Right cardiac atrium (tissue), 5 donors: ENCODE measurements at regions not wholly inside any gene's neighbourhood (a gene's known extent, or its start where the extent isn't known, plus 50 kb on each side); places are given as distances from the start of the nearest gene placed in this dataset.
A peak's percentile ranks its signal among the peaks of the same experiment; 100 is the strongest.

Experiments
- ATAC-seq, 2 donors: fragments of 200-7000 bp; cut with Tn5 transposase; one replicate each; pipeline versions ENCODE4 v1.8.0 to v1.9.1; 2020; ENCODE audit warnings: moderate library complexity in 2 of 2, mild to moderate bottlenecking in 1 of 2
- DNase-seq, 3 donors: peaks; one replicate each; pipeline ENCODE4 v3.0.0-alpha.2; 2020
- H3K27ac ChIP-seq: one replicate; pipeline ENCODE4 v1.5.1; 2013; ENCODE audit warnings: mild to moderate bottlenecking, low read length, control low read depth, moderate library complexity
- H3K27me3 ChIP-seq: one replicate; pipeline ENCODE4 v1.6.1; 2013; ENCODE audit not compliant: control insufficient read depth, insufficient read depth
- H3K4me1 ChIP-seq: one replicate; pipeline ENCODE4 v1.6.1; 2013; ENCODE audit warnings: low read length; ENCODE audit not compliant: control insufficient read depth, insufficient read depth
- H3K4me3 ChIP-seq: one replicate; pipeline ENCODE4 v1.5.1; 2013; ENCODE audit warnings: low read length, control low read depth
- H3K9me3 ChIP-seq: one replicate; pipeline ENCODE4 v1.6.1; 2013; ENCODE audit warnings: low read length; ENCODE audit not compliant: control insufficient read depth
- WGBS: extraction: QIAGEN DNeasy Blood & Tissue Kit; methylation state at CpG from one replicate; pipeline ENCODE4 v1.1.7; 2013; 5-methylcytosine and 5-hydroxymethylcytosine counted together
- intact Hi-C, 4 donors: fragments of 100-400 bp; cut with DNase I; formaldehyde crosslinking; loops; one replicate each; pipeline versions ENCODE4 v1.11.0 to v1.14.0; 2022 to 2023
- donor health status: healthy with polysubstance abuse.
- donor health status: DM: no; HTN: yes; CAD: no.
- donor health status: DM: no; HTN: no; CAD: no.
- donor health status: DM: no; HTN: yes; CAD: no; lungs with severe emphysema.
- donor health status: DM: yes; HTN: yes; CAD: no.

- Histone ChIP-seq H3K4me3 (no peak overlapping the region), H3K27me3 (no peaks in the 10 kb centered on the region), H3K9me3 (no peaks in the 10 kb centered on the region), H3K4me1 (peaks cover 6% of the 10 kb centered on the region), H3K27ac (peak overlapping the region; percentile 72)
- 56% methylated on average over 3 of the region's 3 CpGs for WGBS
- DNase-seq (peak; percentile 41 to 65 (median 60)), ATAC-seq (peak; percentile 52 to 65)
- intact Hi-C loops = no loop called here
Observed at GRCh38 chr4:123786920-123787319, 390.3 kb downstream of the SPRY1 start.

GRCh38 chr4:123787512-123788080, 391.0 kb downstream of the SPRY1 start:
- intact Hi-C loops = no loop called here
- peaks cover 6% of the 10 kb centered on the region for H3K4me1 ChIP-seq
- ATAC-seq = no peak
- H3K27ac ChIP-seq = peak overlapping the region; percentile 27
- WGBS = 82% methylated on average over 4 of the region's 4 CpGs
- H3K27me3 ChIP-seq = no peaks in the 10 kb centered on the region
- no peak overlapping the region for H3K4me3 ChIP-seq
- DNase-seq = no peak
- H3K9me3 ChIP-seq = no peaks in the 10 kb centered on the region

- no peaks in the 10 kb centered on the region for H3K27me3 ChIP-seq
- peaks cover 6% of the 10 kb centered on the region for H3K4me1 ChIP-seq
- DNase-seq = no peak
- intact Hi-C loops = no loop called here
- ATAC-seq = no peak
- no peak overlapping the region for H3K27ac ChIP-seq
- no peak overlapping the region for H3K4me3 ChIP-seq
- H3K9me3 ChIP-seq = no peaks in the 10 kb centered on the region
Observed at GRCh38 chr4:123788577-123788976, 392.0 kb downstream of the SPRY1 start.

- ATAC-seq (no peak), DNase-seq (no peak)
- H3K4me3 ChIP-seq = no peak overlapping the region
- no peaks in the 10 kb centered on the region for H3K27me3 ChIP-seq
- no peak overlapping the region for H3K27ac ChIP-seq
- H3K9me3 ChIP-seq = no peaks in the 10 kb centered on the region
- peaks cover 3% of the 10 kb centered on the region for H3K4me1 ChIP-seq
- intact Hi-C loops = no loop called here
- 51% methylated on average over 1 of the region's 1 CpG for WGBS
Observed at GRCh38 chr4:123790681-123791080, 394.1 kb downstream of the SPRY1 start.

- intact Hi-C loops = no loop called here
- no peak overlapping the region for H3K27ac ChIP-seq
- WGBS = 76% methylated on average over 4 of the region's 4 CpGs
- no peaks in the 10 kb centered on the region for H3K27me3 ChIP-seq
- no peak for DNase-seq
- peak; percentile 31 to 82 for ATAC-seq
- H3K4me3 ChIP-seq = no peak overlapping the region
- no peaks in the 10 kb centered on the region for H3K9me3 ChIP-seq
- H3K4me1 ChIP-seq = peaks cover 5% of the 10 kb centered on the region
Observed at GRCh38 chr4:123802082-123802645, 405.6 kb downstream of the SPRY1 start.

GRCh38 chr4:123802933-123803332, 406.3 kb downstream of the SPRY1 start:
- Histone ChIP-seq H3K27ac (no peak overlapping the region), H3K9me3 (no peaks in the 10 kb centered on the region), H3K27me3 (no peaks in the 10 kb centered on the region), H3K4me1 (peaks cover 5% of the 10 kb centered on the region), H3K4me3 (no peak overlapping the region)
- intact Hi-C loops = no loop called here
- WGBS = 48% methylated on average over 2 of the region's 2 CpGs
- DNase-seq = no peak
- peak in 1 of 2 donors; percentile 43 for ATAC-seq

GRCh38 chr4:123804196-123804721, 407.7 kb downstream of the SPRY1 start:
- ATAC-seq = no peak
- Histone ChIP-seq H3K4me1 (peaks cover 5% of the 10 kb centered on the region), H3K4me3 (no peak overlapping the region), H3K9me3 (no peaks in the 10 kb centered on the region), H3K27ac (no peak overlapping the region), H3K27me3 (no peaks in the 10 kb centered on the region)
- DNase-seq = no peak
- WGBS = 89% methylated on average over 3 of the region's 3 CpGs
- intact Hi-C loops = no loop called here

GRCh38 chr4:123806056-123806455, 409.5 kb downstream of the SPRY1 start:
- Histone ChIP-seq H3K4me1 (peaks cover 5% of the 10 kb centered on the region), H3K27me3 (no peaks in the 10 kb centered on the region), H3K27ac (no peak overlapping the region), H3K9me3 (no peaks in the 10 kb centered on the region), H3K4me3 (no peak overlapping the region)
- 57% methylated on average over 1 of the region's 1 CpG for WGBS
- intact Hi-C loops = no loop called here
- ATAC-seq (no peak), DNase-seq (no peak)

- peaks cover 5% of the 10 kb centered on the region for H3K4me1 ChIP-seq
- WGBS = 86% methylated on average over 5 of the region's 5 CpGs
- no peaks in the 10 kb centered on the region for H3K9me3 ChIP-seq
- H3K27ac ChIP-seq = no peak overlapping the region
- intact Hi-C loops = no loop called here
- no peaks in the 10 kb centered on the region for H3K27me3 ChIP-seq
- no peak for ATAC-seq
- no peak overlapping the region for H3K4me3 ChIP-seq
- no peak for DNase-seq
Observed at GRCh38 chr4:123807187-123807586, 410.6 kb downstream of the SPRY1 start.

- 98% methylated on average over 1 of the region's 1 CpG for WGBS
- H3K4me1 ChIP-seq = peaks cover 5% of the 10 kb centered on the region
- H3K4me3 ChIP-seq = no peak overlapping the region
- DNase-seq = no peak
- H3K27me3 ChIP-seq = no peaks in the 10 kb centered on the region
- no peaks in the 10 kb centered on the region for H3K9me3 ChIP-seq
- H3K27ac ChIP-seq = no peak overlapping the region
- ATAC-seq = no peak
- intact Hi-C loops = no loop called here
Observed at GRCh38 chr4:123807866-123808265, 411.3 kb downstream of the SPRY1 start.

- no peak for ATAC-seq
- no peak overlapping the region for H3K27ac ChIP-seq
- H3K27me3 ChIP-seq = no peaks in the 10 kb centered on the region
- H3K4me3 ChIP-seq = no peak overlapping the region
- H3K9me3 ChIP-seq = no peaks in the 10 kb centered on the region
- intact Hi-C loops = no loop called here
- no peaks in the 10 kb centered on the region for H3K4me1 ChIP-seq
- no peak for DNase-seq
- 93% methylated on average over 1 of the region's 1 CpG for WGBS
Observed at GRCh38 chr4:123809864-123810263, 413.3 kb downstream of the SPRY1 start.

GRCh38 chr4:123812066-123812390, 415.4 kb downstream of the SPRY1 start:
- Histone ChIP-seq H3K27ac (no peak overlapping the region), H3K9me3 (no peaks in the 10 kb centered on the region), H3K4me1 (no peaks in the 10 kb centered on the region), H3K4me3 (no peak overlapping the region), H3K27me3 (no peaks in the 10 kb centered on the region)
- WGBS = 53% methylated on average over 3 of the region's 3 CpGs
- intact Hi-C loops = no loop called here
- DNase-seq (no peak), ATAC-seq (no peak)
